Stomach (tissue), 8 donors: ENCODE measurements at regions not wholly inside any gene's neighbourhood (a gene's known extent, or its start where the extent isn't known, plus 50 kb on each side); places are given as distances from the start of the nearest gene placed in this dataset.

Experiments
- DNase-seq, 2 donors: peaks; one replicate each; pipeline versions ENCODE4 v3.0.0 to v3.0.0-alpha.2; 2013 to 2019
- H3K27ac ChIP-seq, 5 donors: fragments of 200-600 bp in 4 of 5; sonication (generic) in 4 of 5; one replicate each; pipeline ENCODE4 v1.5.1; 2013 to 2019; ENCODE audit warnings: mild to moderate bottlenecking in 1 of 5, moderate library complexity in 1 of 5
- H3K27me3 ChIP-seq, 3 donors: fragments of 200-600 bp; sonication (generic); one replicate each; pipeline ENCODE4 v1.5.1; 2017 to 2019; ENCODE audit warnings: mixed run types in 1 of 3
- H3K36me3 ChIP-seq, 4 donors: fragments of 200-600 bp; sonication (generic); 1 replicate in 3 of 4; 2 replicates in 1 of 4; pipeline ENCODE4 v1.5.1; 2016 to 2019
- H3K4me1 ChIP-seq, 4 donors: fragments of 200-600 bp; sonication (generic); one replicate each; pipeline ENCODE4 v1.5.1; 2016 to 2019
- H3K4me3 ChIP-seq, 4 donors: fragments of 200-600 bp; sonication (generic) in 3 of 4; one replicate each; pipeline ENCODE4 v1.5.1; 2016 to 2019; ENCODE audit warnings: mild to moderate bottlenecking in 1 of 4
- H3K9me3 ChIP-seq, 4 donors: fragments of 200-600 bp; sonication (generic); one replicate each; pipeline ENCODE4 v1.5.1; 2016 to 2019
- CTCF ChIP-seq, 7 experiments: fragments of 450-650 bp in 4 of 7; fragments of 200-600 bp in 3 of 7; sonication (generic) in 3 of 7; IDR thresholded peaks; one replicate each; pipeline ENCODE4 v1.5.1; 2016 to 2019; ENCODE audit warnings: antibody characterized with exemption in 7 of 7, control low read depth in 2 of 7, mild to moderate bottlenecking in 1 of 7
- EP300 ChIP-seq: sonication (generic); formaldehyde crosslinking; IDR thresholded peaks from one replicate; pipeline ENCODE4 v1.6.1; 2017; ENCODE audit warnings: antibody characterized with exemption
- POLR2A ChIP-seq, 4 donors: fragments of 450-650 bp; IDR thresholded peaks; one replicate each; pipeline ENCODE4 v1.6.1; 2016; ENCODE audit warnings: antibody characterized with exemption in 4 of 4, control low read depth in 2 of 4, mild to moderate bottlenecking in 1 of 4, moderate library complexity in 1 of 4
- POLR2AphosphoS5 ChIP-seq, 3 donors: sonication (generic); formaldehyde crosslinking; IDR thresholded peaks; one replicate each; pipeline ENCODE4 v1.6.1; 2016; ENCODE audit warnings: antibody characterized with exemption in 3 of 3
- WGBS, 5 donors: extraction: QIAGEN DNeasy Blood & Tissue Kit in 3 of 5; methylation state at CpG; one replicate each; pipeline versions ENCODE4 v1.1.5 to v1.1.7; 2013 to 2018; 5-methylcytosine and 5-hydroxymethylcytosine counted together
- intact Hi-C: fragments of 100-400 bp; cut with DNase I; formaldehyde crosslinking; loops from one replicate; pipeline ENCODE4 v1.15.1; 2023; ENCODE audit warnings: low total_unique reads
- donor health status: healthy with polysubstance abuse.
- donor health status: Bipolar disorder and iron deficiency.
- donor health status: healthy.

GRCh38 chr11:32302826-32303225 is 132.5 kb downstream of the WT1 start:
- TF ChIP-seq POLR2A (IDR thresholded peaks at IDR 0.05) (no peak), EP300 (no peak), CTCF (IDR thresholded peaks at IDR 0.05) (no peak), POLR2AphosphoS5 (IDR thresholded peaks at IDR 0.05) (no peak)
- H3K27me3 ChIP-seq = peaks cover 0 to under 1% (median 0%) of the 10 kb centered on the region in 3 donors
- no peaks in the 10 kb centered on the region for H3K9me3 ChIP-seq
- no peak overlapping the region for H3K4me3 ChIP-seq
- no peak for DNase-seq
- intact Hi-C loops = no loop called here
- H3K36me3 ChIP-seq = no peaks in the 10 kb centered on the region
- 74 to 78% (median 76%) methylated on average over 4 of the region's 4 CpGs for WGBS, 5 donors
- no peaks in the 10 kb centered on the region for H3K4me1 ChIP-seq
- H3K27ac ChIP-seq = no peak overlapping the region

GRCh38 chr11:32304521-32304920 is 130.8 kb downstream of the WT1 start:
- Histone ChIP-seq H3K36me3 (no peaks in the 10 kb centered on the region), H3K4me3 (no peak overlapping the region), H3K4me1 (no peaks in the 10 kb centered on the region), H3K9me3 (no peaks in the 10 kb centered on the region), H3K27me3 (peaks cover 0 to 8% (median 0%) of the 10 kb centered on the region in 3 donors), H3K27ac (no peak overlapping the region)
- intact Hi-C loops = no loop called here
- no peak for DNase-seq
- WGBS, 5 donors = 64 to 82% (median 77%) methylated on average over 2 of the region's 2 CpGs
- TF ChIP-seq POLR2AphosphoS5 (IDR thresholded peaks at IDR 0.05) (no peak), EP300 (no peak), CTCF (IDR thresholded peaks at IDR 0.05) (no peak), POLR2A (IDR thresholded peaks at IDR 0.05) (no peak)

- TF ChIP-seq EP300 (no peak), POLR2AphosphoS5 (IDR thresholded peaks at IDR 0.05) (no peak), CTCF (IDR thresholded peaks at IDR 0.05) (no peak)
- Histone ChIP-seq H3K4me1 (peaks cover 0 to 7% (median 3%) of the 10 kb centered on the region in 4 donors), H3K9me3 (no peaks in the 10 kb centered on the region), H3K36me3 (no peaks in the 10 kb centered on the region), H3K4me3 (no peak overlapping the region), H3K27me3 (peaks cover 0 to 8% (median 0%) of the 10 kb centered on the region in 3 donors), H3K27ac (no peak overlapping the region)
- DNase-seq = no peak
- intact Hi-C loops = no loop called here
- WGBS, 5 donors = 72 to 85% (median 75%) methylated on average over 4 of the region's 4 CpGs
These were observed 129.9 kb downstream of the WT1 start for GRCh38 chr11:32305460-32305859.

- H3K4me3 ChIP-seq = no peak overlapping the region
- DNase-seq = no peak
- intact Hi-C loops = no loop called here
- peaks cover 0 to 13% (median 0%) of the 10 kb centered on the region in 3 donors for H3K27me3 ChIP-seq
- no peaks in the 10 kb centered on the region for H3K9me3 ChIP-seq
- WGBS, 5 donors = 65 to 74% (median 69%) methylated on average over 3 of the region's 3 CpGs
- H3K4me1 ChIP-seq = peaks cover 0 to 19% (median 6%) of the 10 kb centered on the region in 4 donors
- no peak overlapping the region for H3K27ac ChIP-seq
- H3K36me3 ChIP-seq = no peaks in the 10 kb centered on the region
- TF ChIP-seq POLR2AphosphoS5 (IDR thresholded peaks at IDR 0.05) = no peak
- no peak for TF ChIP-seq POLR2A (IDR thresholded peaks at IDR 0.05)
These were observed 127.9 kb downstream of the WT1 start for GRCh38 chr11:32307471-32307870.

GRCh38 chr11:32307913-32308312 is 127.4 kb downstream of the WT1 start:
- peaks cover 0 to 13% (median 0%) of the 10 kb centered on the region in 3 donors for H3K27me3 ChIP-seq
- H3K27ac ChIP-seq = no peak overlapping the region
- no peak for DNase-seq
- no peak overlapping the region for H3K4me3 ChIP-seq
- TF ChIP-seq POLR2AphosphoS5 (IDR thresholded peaks at IDR 0.05) = no peak
- no peak for TF ChIP-seq EP300
- H3K4me1 ChIP-seq = peaks cover 0 to 23% (median 9%) of the 10 kb centered on the region in 4 donors
- intact Hi-C loops = no loop called here
- H3K9me3 ChIP-seq = no peaks in the 10 kb centered on the region
- H3K36me3 ChIP-seq = no peaks in the 10 kb centered on the region
- 84 to 90% (median 88%) methylated on average over 6 of the region's 6 CpGs for WGBS, 5 donors
